ENCODE measurements at regions not wholly inside any gene's neighbourhood (a gene's known extent, or its start where the extent isn't known, plus 50 kb on each side); places are given as distances from the start of the nearest gene placed in this dataset.

DNA sequence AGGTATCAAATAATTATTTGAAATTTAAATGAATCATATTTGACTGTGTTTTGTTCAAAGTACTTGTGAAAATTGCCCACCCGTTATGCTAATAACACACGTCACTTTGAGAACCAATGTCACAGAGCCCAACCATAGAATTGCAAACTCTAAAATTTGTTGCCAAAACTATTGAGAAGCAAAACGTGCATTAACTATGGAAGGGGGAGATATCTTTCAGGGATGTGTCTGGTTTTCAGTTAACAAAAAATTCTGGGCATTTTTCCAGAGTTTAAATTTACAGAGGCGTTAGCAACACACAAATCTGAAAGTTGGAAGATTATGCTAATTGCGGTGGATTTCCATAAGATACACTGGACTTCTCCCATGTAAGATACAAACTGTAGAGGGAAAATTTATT is 371.8 kb upstream of the E2F7 start:
- Mint-ChIP-seq H3K27ac (no peak overlapping the region), H3K36me3 (ENCODE audit: low read depth) (no peaks in the 10 kb centered on the region), H3K4me3 (no peak overlapping the region), H3K4me1 (no peaks in the 10 kb centered on the region), H3K9me3 (no peaks in the 10 kb centered on the region), H3K27me3 (ENCODE audit: insufficient read depth) (no peaks in the 10 kb centered on the region)
- H3K4me1 ChIP-seq (ENCODE audit: control insufficient read depth, insufficient read depth, low read length) = no peaks in the 10 kb centered on the region
- WGBS, 2 experiments (ENCODE audit: insufficient coverage in 1 of 2, insufficient read length in 1 of 2) = 92 to 100% methylated on average over 1 to 5 of the region's 5 CpGs
- H3K9me3 ChIP-seq (ENCODE audit: control insufficient read depth, low read length) = no peaks in the 10 kb centered on the region
- H3K9ac ChIP-seq (ENCODE audit: extremely low read depth, low read length, poor library complexity, severe bottlenecking) = no peak overlapping the region
- no peak overlapping the region for H3K27ac ChIP-seq (ENCODE audit: low read depth, low read length)
- DNase-seq = no peak
- H3K36me3 ChIP-seq (ENCODE audit: control insufficient read depth, insufficient read depth, low read length) = no peaks in the 10 kb centered on the region
- no peak overlapping the region for H3K4me3 ChIP-seq (ENCODE audit: low read length)
- TF ChIP-seq, protein P1, sequence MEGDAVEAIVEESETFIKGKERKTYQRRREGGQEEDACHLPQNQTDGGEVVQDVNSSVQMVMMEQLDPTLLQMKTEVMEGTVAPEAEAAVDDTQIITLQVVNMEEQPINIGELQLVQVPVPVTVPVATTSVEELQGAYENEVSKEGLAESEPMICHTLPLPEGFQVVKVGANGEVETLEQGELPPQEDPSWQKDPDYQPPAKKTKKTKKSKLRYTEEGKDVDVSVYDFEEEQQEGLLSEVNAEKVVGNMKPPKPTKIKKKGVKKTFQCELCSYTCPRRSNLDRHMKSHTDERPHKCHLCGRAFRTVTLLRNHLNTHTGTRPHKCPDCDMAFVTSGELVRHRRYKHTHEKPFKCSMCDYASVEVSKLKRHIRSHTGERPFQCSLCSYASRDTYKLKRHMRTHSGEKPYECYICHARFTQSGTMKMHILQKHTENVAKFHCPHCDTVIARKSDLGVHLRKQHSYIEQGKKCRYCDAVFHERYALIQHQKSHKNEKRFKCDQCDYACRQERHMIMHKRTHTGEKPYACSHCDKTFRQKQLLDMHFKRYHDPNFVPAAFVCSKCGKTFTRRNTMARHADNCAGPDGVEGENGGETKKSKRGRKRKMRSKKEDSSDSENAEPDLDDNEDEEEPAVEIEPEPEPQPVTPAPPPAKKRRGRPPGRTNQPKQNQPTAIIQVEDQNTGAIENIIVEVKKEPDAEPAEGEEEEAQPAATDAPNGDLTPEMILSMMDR (conservative IDR thresholded peaks at IDR 0.05) = no peak
- H3K27me3 ChIP-seq (ENCODE audit: control insufficient read depth, insufficient read depth, low read length, poor library complexity, severe bottlenecking) = no peaks in the 10 kb centered on the region

GRCh38 chr12:77435446-77436091 is 370.2 kb upstream of the E2F7 start:
- Mint-ChIP-seq H3K4me3 (no peak overlapping the region), H3K9me3 (no peaks in the 10 kb centered on the region), H3K27ac (no peak overlapping the region), H3K4me1 (no peaks in the 10 kb centered on the region), H3K36me3 (ENCODE audit: low read depth) (no peaks in the 10 kb centered on the region), H3K27me3 (ENCODE audit: insufficient read depth) (no peaks in the 10 kb centered on the region)
- H3K36me3 ChIP-seq (ENCODE audit: control insufficient read depth, insufficient read depth, low read length) = no peaks in the 10 kb centered on the region
- WGBS, 2 experiments (ENCODE audit: insufficient coverage in 1 of 2, insufficient read length in 1 of 2) = 84 to 100% methylated on average over 1 to 5 of the region's 5 CpGs
- no peak overlapping the region for H3K9ac ChIP-seq (ENCODE audit: extremely low read depth, low read length, poor library complexity, severe bottlenecking)
- TF ChIP-seq, protein P1 (conservative IDR thresholded peaks at IDR 0.05) = no peak
- no peaks in the 10 kb centered on the region for H3K4me1 ChIP-seq (ENCODE audit: control insufficient read depth, insufficient read depth, low read length)
- H3K9me3 ChIP-seq (ENCODE audit: control insufficient read depth, low read length) = no peaks in the 10 kb centered on the region
- no peak overlapping the region for H3K27ac ChIP-seq (ENCODE audit: low read depth, low read length)
- no peaks in the 10 kb centered on the region for H3K27me3 ChIP-seq (ENCODE audit: control insufficient read depth, insufficient read depth, low read length, poor library complexity, severe bottlenecking)
- no peak overlapping the region for H3K4me3 ChIP-seq (ENCODE audit: low read length)
- DNase-seq = no peak

DNA sequence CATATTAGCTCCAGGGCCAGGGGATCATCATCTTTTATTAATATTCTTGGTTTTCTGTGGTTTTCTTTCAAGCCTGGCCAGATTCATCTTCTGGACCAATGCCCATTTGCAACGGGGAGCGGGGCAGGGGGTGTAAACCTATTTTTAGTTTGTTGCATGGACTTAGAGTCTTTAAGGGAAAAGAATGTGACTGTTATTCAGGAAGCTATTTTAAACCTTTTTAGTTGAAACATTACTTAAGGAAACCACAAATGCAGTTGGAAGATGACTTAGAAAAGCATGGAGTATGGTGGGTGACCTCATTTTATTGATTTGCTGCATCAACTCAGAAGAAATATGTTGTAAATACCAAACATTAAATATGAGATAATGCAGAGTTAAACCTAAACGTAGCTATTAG is 368.4 kb upstream of the E2F7 start:
- Histone ChIP-seq H3K4me1 (ENCODE audit: control insufficient read depth, insufficient read depth, low read length) (no peaks in the 10 kb centered on the region), H3K27me3 (ENCODE audit: control insufficient read depth, insufficient read depth, low read length, poor library complexity, severe bottlenecking) (no peaks in the 10 kb centered on the region), H3K27ac (ENCODE audit: low read depth, low read length) (no peak overlapping the region), H3K9me3 (ENCODE audit: control insufficient read depth, low read length) (no peaks in the 10 kb centered on the region), H3K4me3 (ENCODE audit: low read length) (no peak overlapping the region), H3K36me3 (ENCODE audit: control insufficient read depth, insufficient read depth, low read length) (no peaks in the 10 kb centered on the region), H3K9ac (ENCODE audit: extremely low read depth, low read length, poor library complexity, severe bottlenecking) (no peak overlapping the region)
- TF ChIP-seq, protein P1 (conservative IDR thresholded peaks at IDR 0.05) = no peak
- Mint-ChIP-seq H3K27ac (no peak overlapping the region), H3K9me3 (no peaks in the 10 kb centered on the region), H3K4me3 (no peak overlapping the region), H3K4me1 (no peaks in the 10 kb centered on the region), H3K27me3 (ENCODE audit: insufficient read depth) (no peaks in the 10 kb centered on the region), H3K36me3 (ENCODE audit: low read depth) (no peaks in the 10 kb centered on the region)
- WGBS, 2 experiments (ENCODE audit: insufficient coverage in 1 of 2, insufficient read length in 1 of 2) = 95 to 100% methylated on average over 1 to 2 of the region's 3 CpGs
- DNase-seq = no peak
